Hematopoietic multipotent progenitor cell (in vitro differentiated cells): ENCODE measurements at regions not wholly inside any gene's neighbourhood (a gene's known extent, or its start where the extent isn't known, plus 50 kb on each side); places are given as distances from the start of the nearest gene placed in this dataset.

Experiments
- DNase-seq, 3 donors: peaks; one replicate each; pipeline ENCODE4 v3.0.0-alpha.2; 2011 to 2015; ENCODE audit warnings: low read depth in 2 of 3, low spot score in 2 of 3

DNA sequence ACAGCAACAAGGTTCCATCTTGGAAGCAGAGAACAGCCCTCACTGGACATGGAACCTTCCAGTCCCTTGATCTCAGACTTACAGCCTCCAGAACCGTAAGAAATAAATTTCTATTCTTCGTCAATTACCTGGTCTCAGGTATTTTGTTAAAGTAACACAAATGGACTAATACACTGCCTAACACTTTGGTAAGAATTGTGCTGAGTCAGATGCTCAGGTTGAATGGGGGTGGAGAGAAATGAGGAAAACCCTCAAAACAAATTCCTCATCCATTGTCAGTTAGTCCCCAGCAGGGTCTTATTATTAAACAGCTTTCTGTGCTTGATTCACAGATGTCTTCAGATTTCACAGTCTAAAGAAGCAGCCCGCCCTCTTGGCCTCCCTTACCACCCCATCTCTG lies 306.2 kb upstream of the SLCO3A1 start:
- no peak for DNase-seq

DNA sequence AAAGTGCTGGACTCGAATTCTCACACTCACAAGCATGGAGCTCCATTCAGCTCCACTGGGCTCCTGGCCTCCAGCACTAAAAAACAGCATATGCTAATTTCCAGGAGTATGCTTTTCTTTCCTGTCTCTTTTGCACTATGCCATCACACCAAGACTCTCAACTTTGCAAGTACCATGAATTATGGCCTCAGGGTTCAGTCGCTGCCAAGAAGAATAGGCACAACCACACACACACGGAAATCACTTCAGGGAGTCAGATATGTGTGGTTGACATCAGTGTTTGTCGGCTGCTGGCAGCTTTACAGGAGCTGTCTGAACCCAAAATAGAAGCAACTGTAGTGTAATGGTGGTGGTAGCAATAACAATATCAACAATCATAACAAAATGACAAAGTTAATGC lies 305.0 kb upstream of the SLCO3A1 start:
- no peak for DNase-seq

- DNase-seq, result no peak
Observed at GRCh38 chr15:91549581-91549980, 303.9 kb upstream of the SLCO3A1 start.

DNA sequence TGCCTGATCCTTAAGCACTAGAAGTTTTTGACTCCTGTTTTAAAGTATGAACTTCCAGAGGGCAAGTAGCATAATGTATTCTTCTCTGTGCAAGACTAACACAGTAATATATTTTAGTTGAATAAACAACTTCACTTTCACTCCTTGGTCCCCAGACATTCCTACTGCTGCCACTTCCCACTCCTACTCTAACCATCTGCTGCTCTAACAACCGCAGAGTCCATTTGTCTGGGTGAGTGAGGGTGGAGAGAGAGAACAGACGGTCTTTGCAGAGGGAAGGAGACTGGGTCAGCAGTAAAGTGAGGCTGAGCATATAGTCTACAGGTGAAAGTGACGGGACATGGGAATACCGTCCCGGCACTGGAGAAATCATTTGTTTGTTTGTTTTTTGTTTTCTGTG lies 301.0 kb upstream of the SLCO3A1 start:
- no peak for DNase-seq

DNA sequence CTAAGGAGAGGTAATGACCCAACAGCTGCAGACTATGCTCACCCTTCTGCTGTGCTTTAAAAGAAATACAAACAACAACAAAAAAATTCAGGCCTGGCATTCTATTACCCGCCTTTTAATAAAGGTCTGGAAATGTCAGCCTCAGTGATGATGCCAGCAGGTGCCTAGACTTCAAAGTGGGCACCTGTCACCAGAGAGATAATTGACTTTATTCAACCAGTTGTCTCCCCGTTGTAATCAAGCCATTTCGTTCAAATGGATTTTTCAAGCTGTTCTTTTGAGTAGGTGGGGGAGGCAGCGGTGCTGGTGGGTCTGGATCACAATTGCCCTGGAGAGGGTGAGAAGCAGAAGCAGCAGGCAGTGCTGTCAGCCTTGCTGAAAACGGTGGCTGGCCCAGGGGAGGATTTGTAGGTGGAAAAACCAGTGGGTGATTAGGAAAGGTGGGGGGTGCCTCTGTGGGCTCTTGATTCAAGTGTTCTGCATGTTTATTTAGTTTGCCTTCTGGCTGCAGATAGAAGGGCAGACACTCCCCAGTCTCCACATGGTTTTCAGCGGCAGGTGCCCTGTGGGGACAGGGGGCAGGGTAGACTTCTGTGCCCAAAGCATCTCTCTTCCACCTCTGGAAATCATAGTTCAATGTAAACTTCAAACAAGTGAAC lies 300.2 kb upstream of the SLCO3A1 start:
- DNase-seq, result no peak

DNA sequence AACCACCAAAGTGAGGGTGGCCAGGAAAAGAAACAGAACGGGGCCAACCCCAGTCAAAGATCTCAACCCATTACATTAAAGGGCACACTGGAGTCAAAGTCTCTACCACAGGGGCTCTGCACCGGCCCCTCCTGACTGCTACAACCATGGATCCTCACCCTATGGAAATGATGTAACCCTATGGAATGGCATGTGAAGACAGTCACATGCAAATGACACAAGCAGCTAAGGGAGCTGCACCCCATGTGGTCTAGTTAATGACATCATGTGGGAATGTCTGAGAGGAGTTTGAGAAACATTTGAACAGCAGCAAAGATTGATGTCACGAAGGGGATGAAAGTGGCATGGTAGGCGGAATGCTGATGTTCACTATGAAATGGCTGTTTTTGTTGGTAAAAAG lies 298.2 kb upstream of the SLCO3A1 start:
- no peak for DNase-seq

GRCh38 chr15:91556926-91557325 lies 296.6 kb upstream of the SLCO3A1 start:
- peak in 1 of 3 donors; percentile 55 for DNase-seq

DNA sequence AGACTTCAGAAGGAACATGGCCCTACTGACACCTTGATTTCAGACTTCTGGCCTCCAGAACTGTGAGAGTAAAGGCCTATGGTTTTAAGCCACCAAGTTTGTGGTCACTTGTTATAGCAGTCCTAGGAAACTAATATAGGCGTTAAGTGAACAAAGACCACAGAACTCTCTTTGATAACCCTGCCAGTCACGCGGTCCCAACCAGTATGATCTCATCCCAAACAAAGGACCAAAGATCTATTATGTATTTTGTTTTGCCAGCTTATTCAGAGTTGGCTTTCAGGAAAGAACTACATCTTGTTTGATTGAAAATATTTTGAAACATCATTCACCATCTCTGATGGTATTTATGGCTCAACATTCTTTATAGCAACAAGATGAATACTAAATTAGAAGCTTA lies 294.4 kb upstream of the SLCO3A1 start:
- no peak for DNase-seq

GRCh38 chr15:91561371-91562100 lies 292.0 kb upstream of the SLCO3A1 start:
- no peak for DNase-seq

- no peak for DNase-seq
Observed at GRCh38 chr15:91562698-91563097, 290.8 kb upstream of the SLCO3A1 start.

DNA sequence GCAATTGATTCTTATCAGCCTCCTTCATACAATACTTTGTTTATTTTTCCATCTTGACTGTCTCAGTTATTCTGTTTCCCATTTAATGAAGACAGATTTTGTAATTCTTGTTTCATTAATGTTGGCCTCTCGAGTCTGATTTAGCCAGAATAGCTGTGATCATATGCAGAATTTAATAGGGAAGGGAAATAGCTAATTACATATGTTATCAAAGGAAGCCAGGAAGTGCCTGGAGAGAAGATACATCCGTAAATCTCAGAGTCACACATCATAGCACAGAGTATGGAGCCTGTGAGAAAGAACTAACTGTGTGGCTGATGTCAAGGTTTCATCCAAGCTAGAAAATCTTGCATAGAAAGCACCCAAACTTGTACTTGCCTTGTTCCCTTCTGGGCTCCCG lies 288.9 kb upstream of the SLCO3A1 start:
- DNase-seq, result no peak

DNA sequence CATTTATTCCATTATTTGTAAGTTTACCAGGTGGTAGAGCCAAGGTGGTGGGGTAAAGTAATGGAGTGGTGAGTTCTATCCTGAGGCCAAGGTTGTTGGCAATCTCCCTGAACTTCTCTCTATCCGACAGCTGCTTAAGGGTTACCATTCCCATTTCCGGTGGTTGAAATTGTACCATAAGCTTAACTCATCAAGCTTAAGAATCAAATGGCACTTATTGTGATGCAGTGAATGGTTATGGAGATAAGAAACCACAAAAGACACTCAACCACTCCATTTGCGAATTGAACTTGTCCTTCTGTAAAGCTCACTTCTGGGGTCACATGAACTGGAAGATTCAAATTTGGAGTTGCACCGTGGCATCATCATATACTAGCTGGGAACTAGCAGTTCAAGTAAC lies 287.4 kb upstream of the SLCO3A1 start:
- peak in 2 of 3 donors; percentile 5 to 67 for DNase-seq

DNA sequence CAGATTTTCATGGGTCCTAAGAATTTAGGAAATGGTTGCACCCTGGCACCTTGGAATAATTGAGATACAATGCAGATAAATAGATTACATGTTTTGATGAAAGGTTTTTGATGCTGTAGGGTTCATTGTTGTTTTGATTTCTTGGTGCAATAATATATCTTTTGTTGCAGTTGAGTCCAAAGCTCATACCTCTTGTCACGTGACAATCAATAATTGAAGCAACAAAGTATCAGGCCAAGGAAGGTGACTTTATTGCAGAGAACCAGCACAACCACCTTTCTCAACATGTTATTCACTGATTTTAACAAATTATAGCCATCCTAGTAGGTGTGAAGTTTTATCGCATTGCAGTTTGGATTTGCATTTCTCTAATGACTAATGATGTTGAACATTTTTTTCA lies 285.5 kb upstream of the SLCO3A1 start:
- DNase-seq, result no peak

DNA sequence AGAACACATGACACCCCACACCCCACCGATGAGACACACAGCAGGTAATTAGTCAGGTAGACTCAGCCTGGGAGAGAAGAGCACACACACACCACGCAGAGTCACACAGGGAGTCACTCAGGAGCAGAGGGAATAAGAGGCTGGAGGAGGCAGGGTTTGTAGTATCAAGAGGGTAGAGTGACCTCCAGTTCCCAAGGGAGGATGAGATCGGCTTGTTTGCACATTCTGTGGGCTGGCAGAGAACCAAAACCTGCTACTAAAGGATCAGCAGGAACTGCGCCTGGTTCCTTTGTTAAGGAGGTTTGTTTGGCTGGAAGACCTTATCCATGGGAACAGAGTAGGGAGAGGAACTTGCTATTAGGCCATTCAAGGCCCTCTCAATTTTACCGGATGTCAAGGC lies 281.4 kb upstream of the SLCO3A1 start:
- DNase-seq, result no peak

DNA sequence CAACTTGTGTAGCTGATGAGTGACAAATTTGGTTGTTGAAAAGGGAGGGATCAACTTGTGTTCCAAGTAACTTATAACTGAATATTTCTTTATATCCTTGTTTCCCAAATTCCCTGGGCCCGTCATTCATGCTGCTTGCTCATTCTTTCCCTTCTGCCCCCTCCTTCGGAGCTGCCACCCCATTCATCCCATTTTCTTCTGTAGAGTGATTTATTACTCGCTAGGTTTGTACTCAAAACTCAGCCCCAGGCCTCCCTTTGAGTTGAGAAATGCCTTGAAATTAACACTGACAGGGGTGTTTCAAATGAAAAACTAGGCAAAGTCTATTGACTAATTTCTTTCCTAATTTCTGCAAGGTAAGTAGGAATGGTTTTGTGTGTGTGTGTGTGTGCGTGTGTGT lies 277.4 kb upstream of the SLCO3A1 start:
- no peak for DNase-seq

DNA sequence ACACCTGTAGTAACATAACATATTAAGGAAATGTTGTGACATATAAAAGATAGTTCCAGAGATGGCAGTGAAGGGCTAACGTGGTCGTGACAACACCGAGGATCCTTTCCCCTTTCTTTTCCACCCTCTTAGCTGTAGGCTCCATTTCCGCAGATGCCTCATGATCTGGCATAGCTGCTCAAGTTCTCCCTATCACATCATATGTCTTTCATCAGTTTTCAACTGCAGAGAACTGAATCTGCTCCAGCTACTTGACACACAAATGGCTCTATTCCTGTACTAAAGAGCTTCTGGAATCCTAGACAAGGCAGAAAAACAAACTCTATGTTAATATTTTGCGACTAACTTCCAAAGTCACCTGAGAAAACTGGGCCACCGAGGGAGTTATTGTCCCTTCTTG lies 275.0 kb upstream of the SLCO3A1 start:
- no peak for DNase-seq

- DNase-seq, result no peak
Observed at GRCh38 chr15:91584895-91585294, 268.6 kb upstream of the SLCO3A1 start.

- DNase-seq, result no peak
Observed at GRCh38 chr15:91586560-91586959, 266.9 kb upstream of the SLCO3A1 start.

DNA sequence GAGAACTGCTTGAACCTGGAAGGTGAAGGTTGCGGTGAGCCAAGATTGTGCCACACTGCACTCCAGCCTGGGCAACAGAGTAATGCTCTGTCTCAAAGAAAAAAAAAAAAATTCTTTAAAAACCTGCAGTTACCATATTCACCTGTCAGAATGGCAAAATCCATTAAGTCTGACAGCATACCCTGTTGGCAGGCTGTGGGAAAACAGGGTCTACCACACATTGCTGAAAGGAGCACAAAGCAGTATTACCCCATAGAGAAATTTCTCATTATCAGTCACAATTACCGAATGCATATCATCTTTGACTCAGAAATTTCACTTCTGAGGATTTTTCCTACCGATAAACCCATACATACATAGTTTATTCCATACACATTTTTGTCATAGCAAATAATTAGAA lies 264.1 kb upstream of the SLCO3A1 start:
- no peak for DNase-seq

GRCh38 chr15:91592567-91592966 lies 260.9 kb upstream of the SLCO3A1 start:
- no peak for DNase-seq

DNA sequence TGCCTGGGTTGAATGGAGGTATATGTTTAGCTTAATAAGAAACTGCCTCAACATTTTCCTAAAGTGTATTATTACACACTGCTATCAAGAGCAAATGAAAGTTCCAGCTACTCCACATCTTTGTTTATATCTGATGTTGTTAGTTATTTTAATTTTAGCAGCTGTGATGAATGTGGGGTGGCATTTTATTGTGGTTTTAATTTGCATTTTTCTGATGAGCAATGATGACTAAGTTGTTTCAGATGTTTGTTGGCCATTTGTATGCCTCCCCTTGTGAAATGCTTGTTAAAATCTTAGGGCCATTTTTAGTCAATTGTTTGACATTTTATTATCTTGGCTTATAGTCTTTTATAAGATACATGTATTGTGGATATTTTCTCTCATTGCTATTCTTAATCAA lies 260.4 kb upstream of the SLCO3A1 start:
- DNase-seq, result peak in 1 of 3 donors; percentile 28

GRCh38 chr15:91593653-91594052 lies 259.9 kb upstream of the SLCO3A1 start:
- DNase-seq, result no peak

GRCh38 chr15:91599261-91599660 lies 254.2 kb upstream of the SLCO3A1 start:
- no peak for DNase-seq
